ENCODE measurements at regions not wholly inside any gene's neighbourhood (a gene's known extent, or its start where the extent isn't known, plus 50 kb on each side); places are given as distances from the start of the nearest gene placed in this dataset.

- TF ChIP-seq CTCF (IDR thresholded peaks at IDR 0.05) = no peak
- no peak for TF ChIP-seq POLR2A (IDR thresholded peaks at IDR 0.05)
- TF ChIP-seq POLR2AphosphoS5 (IDR thresholded peaks at IDR 0.05) = no peak
- intact Hi-C loops (cut with DNase I; ENCODE audit: low total_unique reads) = no loop called here
- DNase-seq (ENCODE audit: low spot score in 2 of 2) = no peak
Observed at GRCh38 chr6:80610846-80611245, 504.4 kb downstream of the BCKDHB start.

GRCh38 chr6:80608881-80609280 is 502.4 kb downstream of the BCKDHB start:
- Histone ChIP-seq H3K36me3 (no peaks in the 10 kb centered on the region), H3K27ac (no peak overlapping the region), H3K4me3 (no peak overlapping the region), H3K9me3 (peaks cover 0 to 2% of the 10 kb centered on the region in 2 donors), H3K27me3 (no peaks in the 10 kb centered on the region), H3K4me1 (no peaks in the 10 kb centered on the region)
- TF ChIP-seq POLR2AphosphoS5 (IDR thresholded peaks at IDR 0.05) = no peak
- no peak for TF ChIP-seq CTCF (IDR thresholded peaks at IDR 0.05)
- no peak for TF ChIP-seq POLR2A (IDR thresholded peaks at IDR 0.05)
- intact Hi-C loops (cut with DNase I; ENCODE audit: low total_unique reads) = loop anchor here (5.0 kb wide), 1 partner anchor 1533 kb away; no protein-coding TSS in a partner anchor
- DNase-seq (ENCODE audit: low spot score in 2 of 2) = no peak

More at GRCh38 chr6:80610846-80611245, 504.4 kb downstream of the BCKDHB start:
- no peaks in the 10 kb centered on the region for H3K36me3 ChIP-seq
- H3K9me3 ChIP-seq = peaks cover 0 to 5% of the 10 kb centered on the region in 2 donors
- H3K27ac ChIP-seq = no peak overlapping the region
- no peak overlapping the region for H3K4me3 ChIP-seq
- H3K4me1 ChIP-seq = no peaks in the 10 kb centered on the region
- H3K27me3 ChIP-seq = no peaks in the 10 kb centered on the region

- TF ChIP-seq CTCF (IDR thresholded peaks at IDR 0.05) = no peak
- TF ChIP-seq POLR2AphosphoS5 (IDR thresholded peaks at IDR 0.05) = peak in 1 of 3 donors; percentile 33
- TF ChIP-seq POLR2A (IDR thresholded peaks at IDR 0.05) = no peak
Observed at GRCh38 chr6:80607811-80608391, 501.4 kb downstream of the BCKDHB start.

GRCh38 chr6:80605165-80605989 is 498.9 kb downstream of the BCKDHB start:
- Histone ChIP-seq H3K9me3 (no peaks in the 10 kb centered on the region), H3K36me3 (no peaks in the 10 kb centered on the region), H3K4me3 (no peak overlapping the region), H3K27ac (no peak overlapping the region), H3K27me3 (no peaks in the 10 kb centered on the region), H3K4me1 (no peaks in the 10 kb centered on the region)
- intact Hi-C loops (cut with DNase I; ENCODE audit: low total_unique reads) = loop anchor here (5.0 kb wide), 1 partner anchor 1537 kb away; no protein-coding TSS in a partner anchor
- no peak for TF ChIP-seq POLR2A (IDR thresholded peaks at IDR 0.05)
- TF ChIP-seq CTCF (IDR thresholded peaks at IDR 0.05) = peak in 2 of 3 donors; percentile 54 to 57
- no peak for TF ChIP-seq POLR2AphosphoS5 (IDR thresholded peaks at IDR 0.05)
- no peak for DNase-seq (ENCODE audit: low spot score in 2 of 2)

More at GRCh38 chr6:80607811-80608391, 501.4 kb downstream of the BCKDHB start:
- Histone ChIP-seq H3K9me3 (no peaks in the 10 kb centered on the region), H3K4me1 (no peaks in the 10 kb centered on the region), H3K36me3 (no peaks in the 10 kb centered on the region), H3K4me3 (no peak overlapping the region), H3K27ac (peak overlapping the region in 1 of 2 donors; percentile 75), H3K27me3 (no peaks in the 10 kb centered on the region)
- intact Hi-C loops (cut with DNase I; ENCODE audit: low total_unique reads) = loop anchor here (5.0 kb wide), 1 partner anchor 1534 kb away; no protein-coding TSS in a partner anchor
- no peak for DNase-seq (ENCODE audit: low spot score in 2 of 2)

- TF ChIP-seq POLR2AphosphoS5 (IDR thresholded peaks at IDR 0.05) (no peak), POLR2A (IDR thresholded peaks at IDR 0.05) (no peak), CTCF (IDR thresholded peaks at IDR 0.05) (no peak)
- Histone ChIP-seq H3K4me1 (no peaks in the 10 kb centered on the region), H3K27ac (no peak overlapping the region), H3K9me3 (no peaks in the 10 kb centered on the region), H3K4me3 (no peak overlapping the region), H3K27me3 (no peaks in the 10 kb centered on the region), H3K36me3 (no peaks in the 10 kb centered on the region)
- intact Hi-C loops (cut with DNase I; ENCODE audit: low total_unique reads) = no loop called here
- no peak for DNase-seq (ENCODE audit: low spot score in 2 of 2)
Observed at GRCh38 chr6:80603679-80604078, 497.2 kb downstream of the BCKDHB start.
